GM12874 (cell line): ENCODE measurements at regions not wholly inside any gene's neighbourhood (a gene's known extent, or its start where the extent isn't known, plus 50 kb on each side); places are given as distances from the start of the nearest gene placed in this dataset.

Source experiments
- TF ChIP-seq, protein P1 (sequence below): IDR thresholded peaks from 2 replicates; pipeline ENCODE4 v1.5.1; 2011; ENCODE audit warnings: low read depth, mild to moderate bottlenecking, control low read depth, low read length, moderate library complexity; ENCODE audit not compliant: insufficient read depth

DNA sequence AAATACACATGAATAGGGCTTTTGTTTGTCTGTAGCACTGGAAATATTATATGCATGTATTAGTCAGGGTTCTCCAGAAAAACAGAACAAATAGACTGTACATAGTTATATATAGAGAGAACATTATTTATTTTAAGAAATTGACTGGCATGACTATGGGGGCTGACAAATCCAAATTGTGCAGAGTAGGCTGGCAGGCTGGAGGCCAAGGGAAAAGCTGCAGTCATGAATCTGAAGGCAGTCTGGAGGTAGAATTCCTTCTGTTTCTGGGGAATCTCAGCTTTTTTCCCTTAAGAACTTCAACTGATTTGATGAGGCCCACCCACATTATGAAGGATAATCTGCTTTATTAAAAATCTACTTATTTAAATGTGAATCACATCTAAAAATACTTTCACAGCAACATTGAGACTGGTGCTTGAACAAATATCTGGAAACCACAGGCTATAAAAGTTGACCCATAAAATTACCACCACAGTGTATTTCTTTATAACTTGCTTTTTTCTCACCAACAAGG is 344.2 kb upstream of the KIAA1217 start:
- TF ChIP-seq, protein P1, sequence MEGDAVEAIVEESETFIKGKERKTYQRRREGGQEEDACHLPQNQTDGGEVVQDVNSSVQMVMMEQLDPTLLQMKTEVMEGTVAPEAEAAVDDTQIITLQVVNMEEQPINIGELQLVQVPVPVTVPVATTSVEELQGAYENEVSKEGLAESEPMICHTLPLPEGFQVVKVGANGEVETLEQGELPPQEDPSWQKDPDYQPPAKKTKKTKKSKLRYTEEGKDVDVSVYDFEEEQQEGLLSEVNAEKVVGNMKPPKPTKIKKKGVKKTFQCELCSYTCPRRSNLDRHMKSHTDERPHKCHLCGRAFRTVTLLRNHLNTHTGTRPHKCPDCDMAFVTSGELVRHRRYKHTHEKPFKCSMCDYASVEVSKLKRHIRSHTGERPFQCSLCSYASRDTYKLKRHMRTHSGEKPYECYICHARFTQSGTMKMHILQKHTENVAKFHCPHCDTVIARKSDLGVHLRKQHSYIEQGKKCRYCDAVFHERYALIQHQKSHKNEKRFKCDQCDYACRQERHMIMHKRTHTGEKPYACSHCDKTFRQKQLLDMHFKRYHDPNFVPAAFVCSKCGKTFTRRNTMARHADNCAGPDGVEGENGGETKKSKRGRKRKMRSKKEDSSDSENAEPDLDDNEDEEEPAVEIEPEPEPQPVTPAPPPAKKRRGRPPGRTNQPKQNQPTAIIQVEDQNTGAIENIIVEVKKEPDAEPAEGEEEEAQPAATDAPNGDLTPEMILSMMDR = no peak

DNA sequence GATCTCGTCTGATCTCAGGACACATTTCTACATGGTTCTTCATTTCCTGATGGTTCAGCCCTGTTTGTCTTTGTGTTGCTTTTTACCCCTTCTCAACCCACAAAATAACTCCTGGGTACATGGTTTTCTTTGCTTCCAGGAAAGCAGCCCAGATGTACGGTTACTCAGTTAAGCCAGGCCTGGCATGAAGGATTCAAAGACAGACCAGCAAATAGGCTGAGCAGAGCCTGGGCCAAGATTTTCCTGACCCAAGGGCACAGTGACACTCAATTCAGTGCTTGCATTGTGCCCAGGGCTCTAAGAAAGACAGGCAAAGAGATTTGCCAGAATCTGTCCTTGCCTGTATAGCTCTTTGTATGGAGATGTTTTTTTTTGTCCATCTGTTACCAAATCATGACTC is 340.8 kb upstream of the KIAA1217 start:
- TF ChIP-seq, protein P1 = no peak

DNA sequence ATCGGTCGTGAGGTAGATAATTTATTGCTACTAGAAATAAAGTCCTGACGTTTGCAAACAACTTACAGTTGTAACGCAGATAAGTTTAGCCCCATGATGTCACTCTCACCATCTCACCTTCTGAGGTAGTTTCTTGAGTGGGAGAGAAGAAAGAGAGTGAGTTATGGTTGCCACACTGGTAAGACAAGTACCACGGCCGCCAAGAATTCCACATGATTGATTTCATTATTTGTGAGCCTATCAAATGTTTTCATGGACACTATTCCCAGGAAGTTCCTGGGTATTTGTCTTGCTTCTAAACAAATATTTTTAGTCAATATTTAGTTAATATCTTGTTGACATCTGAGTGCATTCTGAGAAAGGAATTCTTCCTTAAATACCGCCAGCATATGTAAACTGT is 339.4 kb upstream of the KIAA1217 start:
- TF ChIP-seq, protein P1 = no peak

DNA sequence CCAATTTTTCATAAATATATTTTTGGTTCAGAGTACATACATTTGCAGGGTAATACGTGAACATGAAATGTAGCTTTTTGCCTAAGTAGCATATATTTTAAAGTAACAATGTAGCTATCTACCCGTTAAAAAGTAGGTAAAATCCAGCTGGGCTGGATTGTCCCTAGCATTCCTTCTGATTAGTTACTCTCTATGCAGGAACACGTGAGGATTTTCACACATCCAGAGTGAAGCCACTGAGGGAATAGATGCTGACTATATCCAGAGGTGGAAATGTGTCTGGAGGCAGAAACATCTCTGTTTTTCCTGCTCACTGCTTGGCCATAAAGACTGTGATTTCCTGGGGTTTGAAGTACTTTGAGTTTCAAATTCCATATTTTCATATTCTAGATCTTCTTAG is 338.9 kb upstream of the KIAA1217 start:
- TF ChIP-seq, protein P1 = no peak

DNA sequence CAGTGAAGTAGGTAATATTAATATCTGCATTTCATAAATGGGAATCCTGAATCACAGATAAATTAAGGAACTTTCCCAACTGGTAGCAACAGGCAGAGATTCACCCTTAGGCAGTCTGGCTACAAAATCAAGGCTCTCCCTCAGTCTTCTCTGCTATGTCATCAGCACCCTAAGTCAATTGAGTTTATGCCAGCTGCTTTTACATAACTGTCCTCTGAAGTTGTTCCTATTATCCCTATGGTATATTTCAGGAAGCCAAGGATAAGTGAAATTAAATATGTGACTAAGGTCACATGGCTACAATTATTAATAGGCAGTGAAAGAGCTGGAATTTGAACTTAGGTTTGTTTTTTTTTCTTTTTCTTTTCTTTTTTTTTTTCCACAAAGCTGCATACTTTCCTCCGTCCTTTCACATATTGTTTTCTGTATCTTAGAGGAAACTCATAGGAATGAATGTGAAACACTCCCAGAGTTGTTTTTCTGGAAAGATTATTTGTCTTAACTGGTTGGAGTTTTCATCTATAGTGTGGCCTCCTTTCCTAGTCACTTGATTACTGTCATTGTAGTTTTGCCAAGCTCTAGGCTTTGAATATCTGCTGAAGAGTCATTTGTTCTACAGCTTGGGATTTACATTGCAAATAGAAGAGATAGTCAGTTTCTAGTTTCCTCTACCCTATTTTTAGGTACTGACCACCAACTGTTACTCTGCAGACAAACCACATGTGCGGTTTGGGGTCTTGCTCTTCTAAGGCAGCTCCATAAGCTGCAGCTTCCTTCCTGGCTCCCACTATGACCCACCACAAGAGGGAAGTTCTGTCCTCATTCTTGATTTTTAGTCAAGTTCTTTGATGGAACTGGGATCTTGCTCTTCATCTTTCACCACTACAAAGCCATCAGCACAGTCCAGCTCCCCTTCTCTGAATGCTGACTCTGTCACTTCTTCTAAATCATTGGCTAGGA is 338.0 kb upstream of the KIAA1217 start:
- TF ChIP-seq, protein P1 = no peak

DNA sequence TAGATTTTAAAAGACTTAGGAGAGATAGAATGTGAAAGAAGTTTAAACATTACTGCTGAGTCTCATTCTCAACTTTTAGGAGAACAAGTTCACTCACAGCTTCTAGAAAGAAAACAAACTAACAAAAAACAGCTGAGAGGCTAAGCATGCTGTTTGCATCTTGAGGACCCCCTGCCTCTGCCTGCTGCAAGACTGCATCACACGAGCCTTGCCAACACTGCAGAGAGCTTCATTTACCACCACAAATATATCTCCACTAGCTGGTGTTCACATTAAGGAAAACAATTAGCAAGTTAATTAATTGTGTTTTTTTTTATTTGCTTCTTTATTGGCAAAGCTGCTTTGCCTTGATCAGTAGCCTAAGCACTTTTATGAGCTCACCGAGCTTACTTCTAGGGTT is 336.6 kb upstream of the KIAA1217 start:
- TF ChIP-seq, protein P1 = no peak

DNA sequence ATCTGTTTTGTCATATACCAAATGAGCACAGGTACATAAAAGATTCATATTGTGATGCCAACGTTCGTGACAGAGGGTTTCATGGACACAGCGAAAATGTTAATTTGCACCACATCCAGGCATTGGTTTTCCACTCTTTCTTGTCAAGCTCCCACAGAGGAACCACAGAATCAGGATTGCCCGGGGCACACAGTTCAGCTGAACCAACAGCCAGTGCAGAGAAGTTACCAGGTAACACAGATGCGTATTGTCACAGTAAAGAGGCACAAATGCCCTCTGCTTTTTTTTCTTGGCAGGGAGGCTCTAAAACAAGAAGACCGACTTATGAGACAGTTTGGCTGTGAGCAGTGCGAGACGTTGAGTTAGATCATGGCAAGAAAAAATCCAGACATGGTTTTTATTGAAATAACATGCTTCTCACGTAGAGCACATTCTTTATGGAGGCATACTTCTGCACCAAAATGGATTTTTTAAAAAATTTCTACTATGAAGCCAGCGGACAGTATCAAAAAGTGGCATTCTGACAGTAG is 331.1 kb upstream of the KIAA1217 start:
- TF ChIP-seq, protein P1 = no peak
